SK-N-SH (cell line): ENCODE measurements at regions not wholly inside any gene's neighbourhood (a gene's known extent, or its start where the extent isn't known, plus 50 kb on each side); places are given as distances from the start of the nearest gene placed in this dataset.

Source experiments
- EP300 ChIP-seq, 2 experiments: IDR thresholded peaks; 2 replicates each; pipeline versions ENCODE4 v1.4.0 to v1.6.1; 2012; ENCODE audit warnings: borderline replicate concordance in 1 of 2, low read depth in 1 of 2, low read length in 1 of 2
- EZH2phosphoT487 ChIP-seq: fragments of 200-600 bp; sonication (generic); IDR thresholded peaks from 2 replicates; pipeline ENCODE4 v1.6.1; 2017; ENCODE audit warnings: low read depth, mixed run types, mild to moderate bottlenecking, antibody characterized with exemption, moderate library complexity, borderline replicate concordance
- FOXJ3 ChIP-seq: sonication (generic); formaldehyde crosslinking; IDR thresholded peaks from 2 replicates; pipeline ENCODE4 v1.5.1; 2020; ENCODE audit warnings: mild to moderate bottlenecking, missing genetic modification reagents
- FOXM1 ChIP-seq: IDR thresholded peaks from 2 replicates; pipeline ENCODE4 v1.4.0; 2012; ENCODE audit warnings: low read depth, mild to moderate bottlenecking
- PBX3 ChIP-seq: IDR thresholded peaks from 2 replicates; pipeline ENCODE4; 2012
- RFX5 ChIP-seq: IDR thresholded peaks from 2 replicates; pipeline ENCODE4 v1.6.1; 2012; ENCODE audit warnings: mild to moderate bottlenecking, improper control_type of control experiment, low read length
- RXRA ChIP-seq: IDR thresholded peaks from 2 replicates; pipeline ENCODE4 v1.4.0; 2012; ENCODE audit warnings: low read depth, mild to moderate bottlenecking, borderline replicate concordance
- TCF12 ChIP-seq: IDR thresholded peaks from 2 replicates; pipeline ENCODE4 v1.4.0; 2012
- TEAD4 ChIP-seq: IDR thresholded peaks from 2 replicates; pipeline ENCODE4 v1.4.0; 2012; ENCODE audit warnings: mild to moderate bottlenecking, borderline replicate concordance; ENCODE audit not compliant: insufficient read depth
- YY1 ChIP-seq: IDR thresholded peaks from 2 replicates; pipeline ENCODE4 v1.4.0; 2012; ENCODE audit warnings: low read depth, mild to moderate bottlenecking
- TF ChIP-seq, protein P1 (sequence below): fragments of 200-600 bp; sonication (generic); IDR thresholded peaks from 2 replicates; pipeline ENCODE4 v1.6.1; 2017; ENCODE audit warnings: antibody characterized with exemption, mild to moderate bottlenecking, moderate library complexity
- TF ChIP-seq, protein P2 (sequence below): IDR thresholded peaks from 2 replicates; pipeline ENCODE4 v1.4.0; 2012; ENCODE audit warnings: low read depth

GRCh38 chr2:100666996-100667395, 104.2 kb downstream of the PDCL3 start:
- TF ChIP-seq YY1 (no peak), FOXJ3 (CRISPR knock-in tag) (no peak), TEAD4 (no peak), FOXM1 (no peak), EP300 (IDR thresholded peaks at IDR 0.05; ENCODE audit: borderline replicate concordance in 1 of 2, low read depth in 1 of 2, low read length in 1 of 2) (no peak), RFX5 (no peak), EZH2phosphoT487 (no peak), RXRA (no peak), TCF12 (no peak), PBX3 (no peak)
- TF ChIP-seq, protein P1, sequence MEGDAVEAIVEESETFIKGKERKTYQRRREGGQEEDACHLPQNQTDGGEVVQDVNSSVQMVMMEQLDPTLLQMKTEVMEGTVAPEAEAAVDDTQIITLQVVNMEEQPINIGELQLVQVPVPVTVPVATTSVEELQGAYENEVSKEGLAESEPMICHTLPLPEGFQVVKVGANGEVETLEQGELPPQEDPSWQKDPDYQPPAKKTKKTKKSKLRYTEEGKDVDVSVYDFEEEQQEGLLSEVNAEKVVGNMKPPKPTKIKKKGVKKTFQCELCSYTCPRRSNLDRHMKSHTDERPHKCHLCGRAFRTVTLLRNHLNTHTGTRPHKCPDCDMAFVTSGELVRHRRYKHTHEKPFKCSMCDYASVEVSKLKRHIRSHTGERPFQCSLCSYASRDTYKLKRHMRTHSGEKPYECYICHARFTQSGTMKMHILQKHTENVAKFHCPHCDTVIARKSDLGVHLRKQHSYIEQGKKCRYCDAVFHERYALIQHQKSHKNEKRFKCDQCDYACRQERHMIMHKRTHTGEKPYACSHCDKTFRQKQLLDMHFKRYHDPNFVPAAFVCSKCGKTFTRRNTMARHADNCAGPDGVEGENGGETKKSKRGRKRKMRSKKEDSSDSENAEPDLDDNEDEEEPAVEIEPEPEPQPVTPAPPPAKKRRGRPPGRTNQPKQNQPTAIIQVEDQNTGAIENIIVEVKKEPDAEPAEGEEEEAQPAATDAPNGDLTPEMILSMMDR: no peak
- TF ChIP-seq, protein P2, sequence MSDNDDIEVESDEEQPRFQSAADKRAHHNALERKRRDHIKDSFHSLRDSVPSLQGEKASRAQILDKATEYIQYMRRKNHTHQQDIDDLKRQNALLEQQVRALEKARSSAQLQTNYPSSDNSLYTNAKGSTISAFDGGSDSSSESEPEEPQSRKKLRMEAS: no peak
